GM12872 (cell line): ENCODE measurements at regions not wholly inside any gene's neighbourhood (a gene's known extent, or its start where the extent isn't known, plus 50 kb on each side); places are given as distances from the start of the nearest gene placed in this dataset.

Source experiments
- TF ChIP-seq, protein P1 (sequence below): IDR thresholded peaks from 3 replicates; pipeline ENCODE4 v1.5.1; 2011; ENCODE audit warnings: low read depth, mild to moderate bottlenecking, low read length, moderate library complexity; ENCODE audit not compliant: insufficient read depth

DNA sequence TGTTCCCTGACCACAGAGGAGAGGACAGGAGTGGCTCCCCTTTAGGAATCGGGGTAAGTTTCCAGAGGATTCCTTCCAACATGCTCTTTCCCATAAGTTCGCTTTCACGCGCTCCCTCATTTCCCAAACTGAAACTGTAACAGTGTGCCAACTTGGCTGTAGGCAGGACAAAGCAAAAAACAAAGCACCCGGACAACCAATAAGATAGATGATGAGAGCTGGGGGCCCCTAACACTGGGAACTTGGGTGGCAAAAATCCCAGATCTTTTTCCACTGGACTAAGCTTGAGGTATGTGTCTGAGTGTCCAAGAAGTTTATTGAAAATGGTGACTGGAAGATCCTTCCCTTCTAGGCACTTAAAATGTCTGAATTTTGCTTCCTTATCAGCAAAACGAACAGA lies 258.7 kb upstream of the IL12B start:
- TF ChIP-seq, protein P1, sequence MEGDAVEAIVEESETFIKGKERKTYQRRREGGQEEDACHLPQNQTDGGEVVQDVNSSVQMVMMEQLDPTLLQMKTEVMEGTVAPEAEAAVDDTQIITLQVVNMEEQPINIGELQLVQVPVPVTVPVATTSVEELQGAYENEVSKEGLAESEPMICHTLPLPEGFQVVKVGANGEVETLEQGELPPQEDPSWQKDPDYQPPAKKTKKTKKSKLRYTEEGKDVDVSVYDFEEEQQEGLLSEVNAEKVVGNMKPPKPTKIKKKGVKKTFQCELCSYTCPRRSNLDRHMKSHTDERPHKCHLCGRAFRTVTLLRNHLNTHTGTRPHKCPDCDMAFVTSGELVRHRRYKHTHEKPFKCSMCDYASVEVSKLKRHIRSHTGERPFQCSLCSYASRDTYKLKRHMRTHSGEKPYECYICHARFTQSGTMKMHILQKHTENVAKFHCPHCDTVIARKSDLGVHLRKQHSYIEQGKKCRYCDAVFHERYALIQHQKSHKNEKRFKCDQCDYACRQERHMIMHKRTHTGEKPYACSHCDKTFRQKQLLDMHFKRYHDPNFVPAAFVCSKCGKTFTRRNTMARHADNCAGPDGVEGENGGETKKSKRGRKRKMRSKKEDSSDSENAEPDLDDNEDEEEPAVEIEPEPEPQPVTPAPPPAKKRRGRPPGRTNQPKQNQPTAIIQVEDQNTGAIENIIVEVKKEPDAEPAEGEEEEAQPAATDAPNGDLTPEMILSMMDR = no peak

DNA sequence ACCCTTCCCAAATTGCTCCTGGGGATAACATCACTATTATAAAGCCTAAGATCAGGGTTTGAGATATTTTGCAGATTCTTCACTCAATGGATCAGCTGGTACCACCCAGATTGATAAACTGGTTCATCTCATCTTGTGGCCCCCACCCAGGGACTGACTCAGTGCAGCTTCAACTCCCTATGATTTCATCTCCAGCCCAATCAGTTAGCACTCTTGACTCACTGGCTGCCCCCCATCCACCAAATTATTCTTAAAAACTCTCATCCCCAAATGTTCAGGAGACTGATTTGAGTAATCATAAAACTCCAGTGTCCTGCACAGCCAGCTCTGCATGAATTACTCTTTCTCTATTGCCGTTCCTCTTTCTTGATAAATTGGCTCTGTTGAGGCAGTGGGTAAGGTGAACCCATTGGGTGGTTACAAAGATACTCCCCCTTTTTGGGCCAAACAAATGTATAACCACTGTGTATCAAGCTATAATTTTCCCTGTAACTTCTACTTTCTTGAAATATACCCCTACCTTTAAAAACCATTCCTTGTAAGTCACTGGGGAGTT lies 263.3 kb upstream of the IL12B start:
- TF ChIP-seq, protein P1 = no peak

DNA sequence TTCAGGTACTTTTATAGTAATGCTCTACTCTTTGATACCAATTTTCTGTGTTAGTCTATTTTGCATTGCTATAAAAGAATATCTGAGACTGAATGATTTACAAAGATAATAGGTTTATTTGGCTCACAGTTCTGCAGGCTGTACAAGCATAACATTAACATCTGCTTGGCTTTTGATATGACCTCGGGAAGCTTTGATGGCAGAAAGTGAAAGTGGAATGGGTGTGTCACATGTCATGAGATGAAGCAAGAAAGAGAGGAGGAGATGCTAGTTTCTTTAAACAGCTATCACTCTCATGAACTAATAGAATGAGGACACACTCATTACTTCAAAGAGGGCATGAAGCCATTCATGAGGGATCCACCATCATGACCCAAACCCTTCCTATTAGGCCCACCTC lies 270.9 kb upstream of the IL12B start:
- TF ChIP-seq, protein P1 = no peak

DNA sequence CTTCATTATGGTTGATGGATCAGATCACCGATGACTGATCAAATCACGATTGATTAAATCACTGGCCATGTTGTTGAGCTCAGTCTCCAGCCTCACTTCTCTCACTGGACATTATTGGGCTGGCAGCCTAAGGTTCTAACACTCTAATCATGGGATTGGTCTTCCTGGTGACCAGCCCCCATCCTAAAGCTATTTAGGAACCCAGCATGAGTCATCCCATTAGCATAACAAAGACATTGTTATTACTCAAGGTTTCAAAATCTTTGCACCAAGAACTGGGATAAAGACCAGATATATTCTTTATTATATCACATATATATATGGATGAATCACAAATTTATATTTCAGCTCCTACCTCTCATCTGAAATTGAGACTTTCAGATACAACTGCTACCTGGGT lies 272.1 kb upstream of the IL12B start:
- TF ChIP-seq, protein P1 = no peak

DNA sequence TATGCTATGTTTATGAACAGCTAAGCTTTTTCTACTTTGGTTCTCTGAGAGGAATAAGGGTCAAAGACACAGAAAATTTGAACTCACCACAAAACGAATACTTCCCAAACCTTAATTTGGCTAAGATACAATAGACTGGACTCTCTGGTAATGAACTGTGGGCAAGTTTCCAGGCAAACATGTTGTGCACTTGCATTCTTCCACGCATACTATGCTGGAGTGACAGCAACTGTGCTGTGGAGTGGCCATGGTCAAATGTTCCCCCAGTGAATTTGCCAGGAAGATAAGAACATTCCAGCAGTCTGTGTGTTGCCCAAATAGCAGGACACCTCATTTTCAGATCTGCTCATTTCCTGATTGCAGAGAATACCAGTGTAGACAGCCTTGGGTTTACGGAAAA lies 275.3 kb upstream of the IL12B start:
- TF ChIP-seq, protein P1 = no peak

DNA sequence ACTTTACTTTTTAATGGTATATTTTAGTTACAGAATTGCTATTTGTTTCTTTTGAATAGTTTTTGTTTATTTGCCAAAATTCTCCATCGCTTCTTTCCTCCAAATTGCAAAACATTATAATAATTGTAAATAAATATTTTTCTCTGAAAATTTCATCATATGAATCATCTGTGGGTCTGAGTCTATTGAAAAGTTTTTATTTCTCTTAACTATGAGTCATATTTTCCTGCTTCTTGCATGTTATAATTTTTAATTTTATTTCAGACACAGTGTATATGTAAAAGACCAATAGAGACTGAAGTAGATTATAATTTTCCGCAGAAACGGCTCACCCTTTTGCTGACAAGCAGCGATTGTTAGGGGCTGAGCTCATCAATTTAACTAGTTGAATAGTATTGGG lies 279.1 kb upstream of the IL12B start:
- TF ChIP-seq, protein P1 = no peak

DNA sequence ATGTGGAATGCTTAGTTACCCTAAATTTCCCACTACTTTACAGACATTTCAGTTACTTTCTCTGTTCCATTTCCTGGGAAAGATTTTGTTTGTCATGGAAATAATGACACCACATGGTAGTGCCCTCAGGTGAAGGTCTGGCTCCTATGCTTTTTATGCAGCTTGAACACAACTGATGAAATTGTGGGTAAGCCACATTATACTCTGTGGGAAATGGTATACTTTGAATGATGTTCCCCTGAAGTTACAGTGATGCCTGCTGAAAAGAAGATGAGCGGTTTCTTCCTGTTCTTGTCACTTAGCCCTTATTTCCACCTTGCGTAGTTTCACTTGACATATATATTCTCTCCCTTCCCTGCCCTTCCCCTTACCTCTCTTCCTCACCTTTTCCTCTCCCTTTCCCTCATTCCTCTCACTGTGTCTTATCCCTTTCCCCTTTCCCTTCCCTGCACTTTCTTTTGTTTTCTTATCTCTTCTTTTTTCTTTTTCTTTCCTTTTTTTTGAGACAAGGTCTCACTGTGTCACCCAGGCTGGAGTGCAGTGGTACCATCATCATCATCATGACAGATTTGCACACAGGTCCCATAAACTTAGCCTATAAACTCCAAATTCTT lies 280.8 kb upstream of the IL12B start:
- TF ChIP-seq, protein P1 = no peak
